ENCODE measurements at regions not wholly inside any gene's neighbourhood (a gene's known extent, or its start where the extent isn't known, plus 50 kb on each side); places are given as distances from the start of the nearest gene placed in this dataset.

DNA sequence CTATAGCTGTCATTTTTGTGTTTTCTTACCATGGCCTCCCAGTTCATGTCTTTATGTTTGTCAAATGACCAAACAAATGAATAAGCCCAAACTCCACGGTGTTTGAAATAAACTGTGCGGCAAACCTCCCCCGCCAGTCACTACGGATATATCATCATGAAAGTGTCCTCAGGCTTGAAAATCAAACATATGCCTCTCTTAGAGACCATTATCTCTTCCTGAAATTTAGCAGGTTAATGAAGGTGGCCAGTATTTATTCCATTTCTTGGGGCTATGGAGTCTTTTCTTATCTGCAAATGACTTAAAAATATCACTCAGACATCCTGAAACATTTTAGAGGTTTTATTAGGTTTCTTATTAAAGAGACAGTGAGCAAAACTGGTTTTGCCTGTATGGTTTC, 610.3 kb upstream of the CDH5 start:
- Mint-ChIP-seq H3K9me3 (ENCODE audit: low read depth) (no peaks in the 10 kb centered on the region), H3K27ac (ENCODE audit: unreplicated experiment) (no peak overlapping the region), H3K36me3 (ENCODE audit: low read depth) (peaks cover 2% of the 10 kb centered on the region), H3K4me3 (ENCODE audit: unreplicated experiment) (no peak overlapping the region), H3K4me1 (ENCODE audit: low read depth) (no peaks in the 10 kb centered on the region), H3K27me3 (ENCODE audit: low read depth) (peaks cover 6% of the 10 kb centered on the region)
- DNase-seq (ENCODE audit: low spot score): no peak
- TF ChIP-seq, protein P1, sequence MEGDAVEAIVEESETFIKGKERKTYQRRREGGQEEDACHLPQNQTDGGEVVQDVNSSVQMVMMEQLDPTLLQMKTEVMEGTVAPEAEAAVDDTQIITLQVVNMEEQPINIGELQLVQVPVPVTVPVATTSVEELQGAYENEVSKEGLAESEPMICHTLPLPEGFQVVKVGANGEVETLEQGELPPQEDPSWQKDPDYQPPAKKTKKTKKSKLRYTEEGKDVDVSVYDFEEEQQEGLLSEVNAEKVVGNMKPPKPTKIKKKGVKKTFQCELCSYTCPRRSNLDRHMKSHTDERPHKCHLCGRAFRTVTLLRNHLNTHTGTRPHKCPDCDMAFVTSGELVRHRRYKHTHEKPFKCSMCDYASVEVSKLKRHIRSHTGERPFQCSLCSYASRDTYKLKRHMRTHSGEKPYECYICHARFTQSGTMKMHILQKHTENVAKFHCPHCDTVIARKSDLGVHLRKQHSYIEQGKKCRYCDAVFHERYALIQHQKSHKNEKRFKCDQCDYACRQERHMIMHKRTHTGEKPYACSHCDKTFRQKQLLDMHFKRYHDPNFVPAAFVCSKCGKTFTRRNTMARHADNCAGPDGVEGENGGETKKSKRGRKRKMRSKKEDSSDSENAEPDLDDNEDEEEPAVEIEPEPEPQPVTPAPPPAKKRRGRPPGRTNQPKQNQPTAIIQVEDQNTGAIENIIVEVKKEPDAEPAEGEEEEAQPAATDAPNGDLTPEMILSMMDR (IDR thresholded peaks at IDR 0.05): no peak

DNA sequence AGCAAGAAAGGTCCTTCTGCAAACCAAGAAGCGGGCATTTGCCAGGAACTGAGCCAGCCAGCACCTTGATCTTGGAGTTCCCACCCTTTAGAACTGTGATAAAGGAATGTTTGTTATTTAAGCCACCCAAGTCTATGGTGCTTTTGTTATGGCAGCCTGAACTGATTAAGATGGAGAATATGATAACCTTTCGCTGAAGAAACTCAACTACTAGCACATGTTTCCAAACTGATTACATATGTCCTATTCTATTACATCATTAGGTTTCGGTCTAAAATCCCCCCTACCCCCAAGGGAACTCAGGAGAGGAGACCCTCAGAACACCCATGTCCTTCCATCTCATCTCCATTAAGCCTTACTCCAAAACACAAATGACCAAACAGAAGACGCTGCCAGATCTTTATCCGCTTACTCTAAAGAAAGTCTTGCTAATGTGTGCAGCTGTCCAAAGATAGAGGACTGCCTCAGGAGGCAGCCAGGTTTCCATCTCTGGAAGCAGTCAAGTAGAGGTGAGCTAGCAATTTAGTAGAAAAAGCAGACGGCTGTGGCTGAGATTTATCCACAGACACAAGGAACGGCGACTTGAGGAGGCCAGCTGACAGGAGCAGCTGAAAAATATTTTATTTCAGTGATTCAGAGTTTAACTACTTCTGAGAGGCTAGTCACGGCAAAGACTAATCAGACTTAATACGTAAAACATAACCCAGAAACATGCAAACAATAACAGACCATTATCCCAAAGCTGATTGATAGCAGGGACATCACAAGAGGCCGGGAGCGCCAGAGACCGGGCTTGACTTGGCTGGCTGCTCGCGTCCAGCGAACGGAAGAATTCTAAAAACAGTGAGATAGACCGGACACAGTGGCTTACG, 611.4 kb upstream of the CDH5 start:
- DNase-seq (ENCODE audit: low spot score): no peak
- Mint-ChIP-seq H3K36me3 (ENCODE audit: low read depth) (peaks cover 2% of the 10 kb centered on the region), H3K27ac (ENCODE audit: unreplicated experiment) (no peak overlapping the region), H3K4me1 (ENCODE audit: low read depth) (no peaks in the 10 kb centered on the region), H3K9me3 (ENCODE audit: low read depth) (no peaks in the 10 kb centered on the region), H3K4me3 (ENCODE audit: unreplicated experiment) (no peak overlapping the region), H3K27me3 (ENCODE audit: low read depth) (peaks cover 6% of the 10 kb centered on the region)
- TF ChIP-seq, protein P1 (IDR thresholded peaks at IDR 0.05): no peak

DNA sequence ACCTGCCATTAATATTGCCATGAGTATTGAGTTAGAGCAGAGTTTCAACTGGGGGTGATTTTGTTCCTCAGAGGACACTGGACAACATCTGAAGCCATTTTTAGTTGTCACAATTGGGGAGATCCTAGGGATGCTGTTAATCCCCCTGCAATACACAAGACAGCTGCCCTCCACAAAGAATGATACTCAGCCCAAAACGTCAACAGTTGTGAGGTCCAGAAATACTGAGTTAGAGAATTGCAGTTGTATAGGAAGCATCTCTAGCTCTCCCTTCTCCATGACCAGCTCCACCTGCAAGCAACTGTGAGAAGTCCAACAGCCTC, 614.0 kb upstream of the CDH5 start:
- TF ChIP-seq, protein P1 (IDR thresholded peaks at IDR 0.05): no peak
- Mint-ChIP-seq H3K36me3 (ENCODE audit: low read depth) (peaks cover 2% of the 10 kb centered on the region), H3K9me3 (ENCODE audit: low read depth) (no peaks in the 10 kb centered on the region), H3K4me1 (ENCODE audit: low read depth) (no peaks in the 10 kb centered on the region), H3K27me3 (ENCODE audit: low read depth) (peaks cover 6% of the 10 kb centered on the region), H3K27ac (ENCODE audit: unreplicated experiment) (no peak overlapping the region), H3K4me3 (ENCODE audit: unreplicated experiment) (no peak overlapping the region)
- DNase-seq (ENCODE audit: low spot score): no peak

DNA sequence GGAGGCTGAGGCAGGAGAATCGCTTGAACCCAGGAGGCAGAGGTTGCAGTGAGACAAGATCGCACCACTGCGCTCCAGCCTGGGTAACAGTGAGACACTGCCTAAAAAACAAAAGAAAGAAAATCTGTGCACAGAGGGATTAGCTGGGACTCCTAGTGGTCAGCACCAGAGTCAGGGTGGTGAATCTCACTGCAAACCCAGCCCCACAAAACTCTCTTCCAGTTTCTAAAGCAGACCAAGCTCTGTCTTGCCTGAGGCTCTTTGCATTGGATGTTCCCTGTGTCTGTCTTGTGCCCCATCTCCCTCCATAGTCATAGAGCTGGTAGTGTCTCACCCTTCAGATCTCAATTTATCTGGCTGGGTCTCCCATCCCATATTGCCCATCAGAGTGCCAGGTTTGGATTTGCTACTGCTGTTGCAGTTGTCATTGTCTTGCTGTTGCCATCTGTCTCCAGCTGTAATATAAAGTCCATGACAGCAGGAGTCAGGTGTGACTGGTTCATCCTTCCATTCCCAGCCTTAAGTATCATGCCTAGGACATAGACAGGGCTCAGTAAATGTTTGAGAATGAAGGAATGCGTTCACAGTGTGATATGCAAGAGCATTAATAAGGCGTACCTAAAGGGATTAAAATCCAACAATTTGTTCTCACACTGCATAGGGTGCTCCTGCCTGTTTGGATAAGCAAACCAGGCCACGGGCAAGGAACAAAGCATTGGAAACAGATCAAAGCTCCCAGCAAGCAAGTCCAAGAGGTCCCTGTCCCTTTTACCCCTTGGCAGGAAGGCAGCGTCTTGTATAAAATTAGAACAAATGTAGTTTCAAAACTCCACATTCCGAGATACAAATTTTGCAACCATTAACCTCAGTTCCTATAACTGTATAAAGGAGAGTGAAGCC, 614.6 kb upstream of the CDH5 start:
- Mint-ChIP-seq H3K36me3 (ENCODE audit: low read depth) (peaks cover 2% of the 10 kb centered on the region), H3K4me3 (ENCODE audit: unreplicated experiment) (no peak overlapping the region), H3K4me1 (ENCODE audit: low read depth) (no peaks in the 10 kb centered on the region), H3K27ac (ENCODE audit: unreplicated experiment) (no peak overlapping the region), H3K27me3 (ENCODE audit: low read depth) (peaks cover 6% of the 10 kb centered on the region), H3K9me3 (ENCODE audit: low read depth) (no peaks in the 10 kb centered on the region)
- TF ChIP-seq, protein P1 (IDR thresholded peaks at IDR 0.05): no peak
- no peak for DNase-seq (ENCODE audit: low spot score)

DNA sequence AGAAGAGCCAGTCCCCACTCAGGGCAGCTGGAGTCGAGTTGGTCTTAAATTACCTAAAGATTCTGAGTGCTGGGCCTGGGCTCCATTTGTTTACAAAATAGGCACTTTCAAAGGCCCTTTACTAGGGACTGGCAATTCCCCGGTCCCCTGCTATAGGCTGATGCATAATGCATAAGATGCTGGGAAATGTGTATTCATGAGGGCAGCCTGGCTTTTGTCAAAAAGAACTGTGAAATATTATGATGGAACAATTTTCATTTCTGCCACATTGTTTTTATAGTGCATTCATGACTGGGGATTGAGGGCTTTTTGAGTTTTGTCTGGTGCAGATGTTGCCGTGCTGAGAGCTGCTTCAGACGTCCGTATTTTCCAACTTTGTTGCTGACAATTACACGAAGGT, 617.0 kb upstream of the CDH5 start:
- H3K4me1 Mint-ChIP-seq (ENCODE audit: low read depth): no peaks in the 10 kb centered on the region
- no peak overlapping the region for H3K4me3 Mint-ChIP-seq (ENCODE audit: unreplicated experiment)
- peaks cover 6% of the 10 kb centered on the region for H3K27me3 Mint-ChIP-seq (ENCODE audit: low read depth)
- no peak for DNase-seq (ENCODE audit: low spot score)
- no peaks in the 10 kb centered on the region for H3K9me3 Mint-ChIP-seq (ENCODE audit: low read depth)
- H3K36me3 Mint-ChIP-seq (ENCODE audit: low read depth): peaks cover 2% of the 10 kb centered on the region
- TF ChIP-seq, protein P1 (IDR thresholded peaks at IDR 0.05): no peak
- H3K27ac Mint-ChIP-seq (ENCODE audit: unreplicated experiment): no peak overlapping the region
